NCI-H82 treated with DMSO at 0.1 percent for 48 hours (cell line): ENCODE measurements at regions not wholly inside any gene's neighbourhood (a gene's known extent, or its start where the extent isn't known, plus 50 kb on each side); places are given as distances from the start of the nearest gene placed in this dataset.

Source experiments
- DNase-seq: peaks from one replicate; lab custom pipeline; 2025; ENCODE audit not compliant: unreplicated experiment; lab: John Stamatoyannopoulos, UW

- no peak for DNase-seq
Observed at GRCh38 chr10:58140691-58141347, 126.9 kb downstream of the IPMK start.

- DNase-seq: no peak
Observed at GRCh38 chr10:58140054-58140453, 127.6 kb downstream of the IPMK start.

DNA sequence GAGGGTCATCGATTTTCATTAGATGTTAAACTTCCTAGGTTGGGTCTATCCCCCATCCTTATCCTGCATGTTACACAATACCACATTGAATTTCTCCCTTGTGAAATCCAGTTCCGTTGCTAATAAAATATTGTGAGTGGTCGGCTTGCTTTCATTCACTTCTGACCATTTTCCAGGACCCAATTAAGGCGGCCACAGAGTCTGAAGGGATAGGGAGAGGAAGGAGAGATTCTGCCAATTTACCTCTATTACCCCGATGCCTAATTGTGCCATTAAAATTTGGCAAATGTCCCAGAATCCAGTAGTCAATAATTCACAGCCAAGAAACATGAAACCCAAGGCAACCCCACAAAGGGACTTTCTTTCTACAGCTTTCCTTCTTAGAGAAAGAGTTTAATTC, 129.9 kb downstream of the IPMK start:
- DNase-seq: no peak

- DNase-seq: no peak
Observed at GRCh38 chr10:58115218-58116050, 152.3 kb downstream of the IPMK start.

DNA sequence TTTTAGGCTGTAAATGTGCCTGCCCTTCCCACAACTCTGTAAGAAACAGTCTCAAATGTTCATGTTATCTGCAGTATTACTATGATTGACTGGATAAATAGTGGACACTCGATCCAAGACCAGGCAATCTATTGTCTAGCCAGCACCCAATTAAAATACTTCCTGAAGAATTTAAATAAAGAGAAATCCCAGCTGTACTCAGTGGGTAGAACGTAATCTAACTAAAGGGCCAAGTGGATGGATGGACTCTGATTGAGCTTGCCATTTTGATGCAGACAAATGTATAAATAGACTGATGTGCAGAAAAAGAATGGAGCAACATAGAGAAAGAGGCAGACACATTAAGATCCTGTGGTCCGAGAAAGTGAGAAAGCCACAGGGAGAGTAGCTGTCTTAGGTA, 158.0 kb downstream of the IPMK start:
- no peak for DNase-seq

- DNase-seq: no peak
Observed at GRCh38 chr10:58107506-58107905, 160.2 kb downstream of the IPMK start.

DNA sequence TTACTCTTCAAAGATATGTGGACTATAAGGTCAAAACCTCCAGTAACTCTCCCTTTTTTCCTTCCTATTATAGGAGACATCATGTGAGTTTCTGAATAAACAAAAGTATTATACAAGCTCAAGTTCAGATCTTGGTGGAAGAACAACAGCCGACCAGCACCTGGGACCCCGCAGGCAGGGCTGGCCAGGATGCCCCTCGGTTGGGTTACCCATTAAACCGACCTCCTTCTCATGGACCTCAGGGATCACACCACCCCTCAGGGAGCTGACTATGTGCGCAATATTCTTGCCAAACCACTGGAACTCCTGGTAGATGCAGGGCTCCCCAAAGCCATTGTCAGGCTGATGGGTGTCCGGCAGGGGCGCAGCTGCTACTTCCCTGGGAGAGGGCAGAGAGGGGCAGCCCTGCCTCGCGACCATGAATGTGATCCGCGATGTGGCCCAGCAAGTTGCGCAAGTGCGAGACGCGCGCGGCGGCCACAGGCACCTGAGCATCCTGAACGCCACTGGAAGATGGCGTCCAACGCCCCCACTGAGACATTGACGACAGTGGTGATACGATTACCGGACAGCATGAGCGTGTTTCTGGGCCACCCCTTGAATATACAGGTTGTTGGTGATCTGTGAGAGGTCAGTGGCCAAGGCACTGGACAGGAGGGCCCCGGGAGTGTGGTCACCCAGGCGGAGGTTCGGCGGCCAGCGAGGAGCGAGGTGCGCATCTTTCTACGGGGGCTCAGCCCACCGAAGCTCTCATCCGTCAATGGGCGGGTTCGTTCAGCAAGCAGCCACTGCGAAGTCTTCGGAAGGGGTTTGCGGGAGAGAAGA, 161.3 kb downstream of the IPMK start:
- DNase-seq: no peak

GRCh38 chr10:58104351-58104751, 163.3 kb downstream of the IPMK start:
- DNase-seq: no peak

GRCh38 chr10:58102897-58103296, 164.8 kb downstream of the IPMK start:
- no peak for DNase-seq

DNA sequence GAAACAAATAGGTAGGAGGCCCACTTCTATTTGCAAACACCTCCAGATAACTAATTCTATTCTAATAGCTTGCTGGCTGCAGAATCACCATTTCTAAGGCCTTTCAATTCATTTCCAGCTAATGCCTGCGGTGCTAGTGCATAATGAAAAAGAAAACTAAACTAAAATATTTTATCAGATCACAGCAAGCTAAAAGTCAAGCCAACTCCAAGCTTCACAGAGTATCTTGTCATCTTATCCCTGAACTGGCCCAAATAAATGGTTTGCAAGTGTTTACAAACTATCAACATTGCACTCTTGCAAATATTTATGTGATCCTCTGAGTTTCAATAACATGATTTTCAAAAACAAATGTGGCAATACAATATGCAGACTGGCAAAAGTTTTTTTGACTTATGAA, 166.0 kb downstream of the IPMK start:
- no peak for DNase-seq

DNA sequence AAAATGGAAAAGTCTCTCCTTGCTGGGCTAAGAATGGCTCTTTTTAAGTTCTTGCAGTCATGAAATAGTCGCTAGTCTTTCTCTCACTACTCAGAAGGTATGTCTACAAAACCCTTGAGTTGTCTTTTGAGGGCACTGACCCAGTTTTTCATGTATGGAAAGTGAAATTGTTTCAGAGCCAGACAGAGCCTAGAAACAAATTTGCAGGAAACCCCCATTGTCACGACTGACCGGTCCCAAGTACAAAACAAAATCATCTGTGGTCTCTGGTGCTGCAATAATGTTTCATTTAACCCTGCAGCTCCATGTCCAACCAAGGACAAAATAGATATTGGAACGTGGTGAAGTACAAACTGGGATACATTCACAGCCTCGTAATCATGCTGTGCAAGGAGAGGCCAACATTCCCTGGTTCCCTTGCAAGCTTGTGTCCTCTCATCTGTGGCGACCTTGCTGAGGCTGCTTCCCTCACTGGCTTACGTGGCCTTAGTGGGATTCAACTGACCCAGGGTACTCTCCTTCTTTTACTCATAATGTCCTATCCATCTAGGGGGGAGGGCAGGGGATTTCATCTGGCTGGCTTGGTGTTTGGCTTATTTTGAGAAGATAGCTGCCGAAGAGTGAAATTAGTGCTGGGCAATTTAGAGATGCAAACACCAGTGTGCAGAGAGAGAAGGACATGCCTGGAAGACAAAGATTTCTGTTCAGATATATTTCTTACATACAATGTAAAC, 172.5 kb downstream of the IPMK start:
- no peak for DNase-seq

- no peak for DNase-seq
Observed at GRCh38 chr10:58091886-58092285, 175.8 kb downstream of the IPMK start.

DNA sequence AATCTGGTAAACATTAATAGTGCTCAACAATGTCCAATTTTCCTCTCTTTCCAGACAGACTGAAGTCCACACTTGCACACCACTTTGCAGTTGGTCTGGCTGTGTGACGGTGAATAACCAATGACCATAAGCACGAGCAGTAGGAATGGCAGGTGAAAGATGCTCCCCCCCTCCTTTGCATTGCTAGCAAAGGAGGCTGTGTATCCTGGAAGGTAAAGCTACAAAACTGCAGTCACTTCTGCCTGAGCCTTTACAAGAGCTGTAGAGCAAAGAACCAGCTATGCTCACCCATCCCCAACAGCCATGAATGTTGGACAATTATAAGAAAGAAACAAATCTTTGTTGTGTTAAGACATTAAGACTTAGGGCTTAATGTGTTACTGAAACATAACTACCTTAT, 178.0 kb downstream of the IPMK start:
- DNase-seq: no peak

DNA sequence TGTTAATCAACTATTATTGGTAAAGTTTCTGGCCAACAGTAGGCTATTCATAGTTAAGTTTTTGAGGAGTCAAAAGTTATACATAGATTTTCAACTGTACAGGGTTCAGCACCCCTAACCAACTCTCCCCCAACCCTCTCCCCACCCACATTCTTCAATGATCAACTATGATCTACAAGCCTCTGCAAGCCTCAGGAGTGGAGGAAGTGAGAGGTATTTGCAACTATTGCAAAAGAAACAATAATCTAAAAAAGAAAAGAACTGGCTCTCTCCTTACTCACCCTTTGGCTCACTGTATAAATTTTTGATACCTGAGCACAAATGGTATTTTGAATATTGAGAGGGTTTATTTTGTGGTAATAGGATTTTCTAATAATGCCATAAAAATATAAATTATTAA, 179.8 kb downstream of the IPMK start:
- DNase-seq: no peak

DNA sequence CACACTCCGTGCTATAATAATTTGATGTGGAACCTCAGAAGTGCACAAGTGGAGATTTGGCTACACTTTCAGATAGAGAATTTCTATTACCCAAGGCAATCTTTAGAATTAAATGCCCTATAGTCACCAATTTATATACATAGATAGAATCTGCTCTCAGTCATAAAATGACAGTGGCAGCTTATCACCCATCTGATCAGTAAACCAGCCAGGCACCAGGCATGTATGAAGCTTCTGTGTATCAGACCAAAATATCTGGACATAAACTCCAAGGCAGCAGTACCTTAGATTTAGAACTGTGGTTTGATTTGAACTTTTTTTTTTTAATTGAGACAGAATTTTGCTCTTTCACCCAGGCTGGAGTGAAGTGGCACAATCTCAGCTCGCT, 180.9 kb downstream of the IPMK start:
- DNase-seq: no peak

GRCh38 chr10:58086144-58086762, 181.4 kb downstream of the IPMK start:
- DNase-seq: no peak

DNA sequence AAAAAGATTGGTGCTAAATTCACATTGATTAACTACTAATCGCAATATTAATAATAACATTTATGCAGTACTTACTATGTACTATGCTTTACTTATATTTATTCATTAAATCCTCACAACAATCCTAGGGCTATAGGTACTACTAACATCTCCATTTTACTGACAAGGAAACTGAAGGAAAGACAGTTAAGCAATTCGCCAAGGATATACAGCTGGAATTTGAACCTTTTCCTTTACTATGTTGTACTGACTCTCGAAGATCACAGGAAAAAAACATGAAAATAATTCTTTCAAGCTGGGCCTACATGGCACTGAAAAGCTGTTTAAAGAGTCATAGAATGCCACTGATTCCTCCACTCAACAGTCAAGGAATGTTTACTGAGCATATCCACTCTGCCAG, 185.4 kb downstream of the IPMK start:
- no peak for DNase-seq

GRCh38 chr10:58081353-58081752, 186.3 kb downstream of the IPMK start:
- no peak for DNase-seq

DNA sequence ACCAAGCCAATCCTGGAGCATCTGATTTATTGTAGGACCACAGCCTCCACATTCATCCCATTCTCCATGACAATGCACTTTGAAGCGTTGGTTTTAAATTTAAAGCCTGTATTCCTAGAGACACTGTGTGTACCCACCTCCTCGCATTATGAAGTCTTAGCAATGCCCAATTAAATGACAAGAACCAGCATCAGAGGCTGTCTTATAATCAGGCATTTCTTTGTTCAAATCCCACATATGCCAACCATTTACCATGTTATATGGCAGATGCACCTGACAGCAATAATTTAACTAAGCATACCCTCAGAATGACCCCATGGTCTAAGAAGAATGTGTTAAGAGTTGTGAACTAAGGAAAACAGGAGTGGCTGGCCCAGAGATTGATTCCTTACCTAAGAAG, 188.2 kb downstream of the IPMK start:
- no peak for DNase-seq

GRCh38 chr10:58072634-58073033, 195.1 kb downstream of the IPMK start:
- DNase-seq: no peak

DNA sequence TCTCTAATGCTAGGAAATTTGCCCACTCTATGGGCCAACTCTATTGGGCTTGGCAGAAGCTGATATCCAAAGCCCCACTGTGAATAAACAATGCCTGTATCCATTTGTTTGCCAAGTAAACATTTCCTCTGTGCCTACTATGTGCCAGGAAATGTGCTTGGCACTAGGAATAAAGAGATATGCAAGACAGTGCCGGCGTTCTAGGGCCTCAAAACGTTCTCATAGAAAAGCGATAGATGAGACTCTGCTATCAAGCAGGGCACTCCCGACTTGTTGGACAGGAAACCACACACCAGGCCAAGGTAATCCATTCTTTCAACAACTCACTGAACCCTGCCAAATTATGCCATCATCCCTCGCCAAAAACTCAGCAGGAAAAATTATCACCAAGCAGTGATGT, 196.7 kb downstream of the IPMK start:
- DNase-seq: no peak
